Suprapubic skin (tissue), 4 donors: ENCODE measurements at regions not wholly inside any gene's neighbourhood (a gene's known extent, or its start where the extent isn't known, plus 50 kb on each side); places are given as distances from the start of the nearest gene placed in this dataset.

Source experiments
- POLR2A ChIP-seq, 2 donors: fragments of 450-650 bp; IDR thresholded peaks; one replicate each; pipeline ENCODE4 v1.6.1; 2017; ENCODE audit warnings: antibody characterized with exemption in 2 of 2, mild to moderate bottlenecking in 2 of 2, moderate library complexity in 2 of 2
- POLR2AphosphoS5 ChIP-seq, 3 donors: sonication (generic); formaldehyde crosslinking; IDR thresholded peaks; one replicate each; pipeline ENCODE4 v1.6.1; 2017; ENCODE audit warnings: antibody characterized with exemption in 3 of 3
- TF ChIP-seq, protein P1 (sequence below), 2 donors: fragments of 200-600 bp in 1 of 2; fragments of 450-650 bp in 1 of 2; sonication (generic) in 1 of 2; IDR thresholded peaks; one replicate each; pipeline ENCODE4 v1.5.1; 2016 to 2019; ENCODE audit warnings: antibody characterized with exemption in 2 of 2, mild to moderate bottlenecking in 1 of 2, moderate library complexity in 1 of 2

DNA sequence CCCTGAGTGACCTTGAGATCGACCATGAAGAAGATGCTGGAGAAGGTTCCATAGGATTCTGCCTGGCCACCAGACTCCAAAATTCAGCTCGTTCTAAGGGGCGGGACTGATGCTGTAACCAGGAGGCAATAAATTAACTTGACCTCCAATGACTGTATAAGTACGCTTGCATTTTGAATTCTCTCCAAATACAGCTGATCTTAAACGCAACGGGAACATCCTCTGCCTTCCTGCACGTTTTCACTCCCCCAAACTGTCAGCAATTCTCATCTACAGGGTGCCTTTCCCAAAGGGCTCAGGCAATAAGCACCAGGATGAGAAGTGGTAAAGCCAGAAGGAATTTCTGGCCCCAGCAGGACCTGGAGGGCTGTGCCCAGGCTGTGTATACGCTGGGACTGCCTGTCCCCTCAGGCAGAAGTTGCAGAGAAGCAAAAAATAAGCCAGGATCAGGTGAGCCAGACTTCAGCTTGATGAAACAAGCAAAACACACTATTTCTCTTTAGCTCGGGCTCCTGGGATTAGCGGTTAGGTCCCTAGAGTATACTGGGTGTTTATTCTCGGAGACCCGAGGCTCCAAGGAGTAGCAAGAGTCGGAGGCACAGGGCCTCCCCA, 124.8 kb downstream of the LRIG2 start:
- TF ChIP-seq, protein P1, sequence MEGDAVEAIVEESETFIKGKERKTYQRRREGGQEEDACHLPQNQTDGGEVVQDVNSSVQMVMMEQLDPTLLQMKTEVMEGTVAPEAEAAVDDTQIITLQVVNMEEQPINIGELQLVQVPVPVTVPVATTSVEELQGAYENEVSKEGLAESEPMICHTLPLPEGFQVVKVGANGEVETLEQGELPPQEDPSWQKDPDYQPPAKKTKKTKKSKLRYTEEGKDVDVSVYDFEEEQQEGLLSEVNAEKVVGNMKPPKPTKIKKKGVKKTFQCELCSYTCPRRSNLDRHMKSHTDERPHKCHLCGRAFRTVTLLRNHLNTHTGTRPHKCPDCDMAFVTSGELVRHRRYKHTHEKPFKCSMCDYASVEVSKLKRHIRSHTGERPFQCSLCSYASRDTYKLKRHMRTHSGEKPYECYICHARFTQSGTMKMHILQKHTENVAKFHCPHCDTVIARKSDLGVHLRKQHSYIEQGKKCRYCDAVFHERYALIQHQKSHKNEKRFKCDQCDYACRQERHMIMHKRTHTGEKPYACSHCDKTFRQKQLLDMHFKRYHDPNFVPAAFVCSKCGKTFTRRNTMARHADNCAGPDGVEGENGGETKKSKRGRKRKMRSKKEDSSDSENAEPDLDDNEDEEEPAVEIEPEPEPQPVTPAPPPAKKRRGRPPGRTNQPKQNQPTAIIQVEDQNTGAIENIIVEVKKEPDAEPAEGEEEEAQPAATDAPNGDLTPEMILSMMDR (IDR thresholded peaks at IDR 0.05) = no peak
- TF ChIP-seq POLR2AphosphoS5 (IDR thresholded peaks at IDR 0.05) (no peak), POLR2A (IDR thresholded peaks at IDR 0.05) (no peak)
